SIG-M5 treated with dmso at 0.1 percent for 504 hours (cell line): ENCODE measurements at regions not wholly inside any gene's neighbourhood (a gene's known extent, or its start where the extent isn't known, plus 50 kb on each side); places are given as distances from the start of the nearest gene placed in this dataset.

Source experiments
- DNase-seq: peaks from one replicate; lab custom pipeline; 2025; ENCODE audit not compliant: unreplicated experiment; lab: John Stamatoyannopoulos, UW

- no peak for DNase-seq
Measured at GRCh38 chr12:92278378-92278828, 132.8 kb upstream of the BTG1 start.

GRCh38 chr12:92277795-92278194 lies 132.1 kb upstream of the BTG1 start:
- DNase-seq: no peak

- no peak for DNase-seq
Measured at GRCh38 chr12:92276276-92276675, 130.6 kb upstream of the BTG1 start.

GRCh38 chr12:92275443-92276154 lies 130.0 kb upstream of the BTG1 start:
- DNase-seq: peak; percentile 60

GRCh38 chr12:92273076-92273475 lies 127.4 kb upstream of the BTG1 start:
- no peak for DNase-seq

GRCh38 chr12:92272061-92272964 lies 126.7 kb upstream of the BTG1 start:
- DNase-seq: no peak

DNA sequence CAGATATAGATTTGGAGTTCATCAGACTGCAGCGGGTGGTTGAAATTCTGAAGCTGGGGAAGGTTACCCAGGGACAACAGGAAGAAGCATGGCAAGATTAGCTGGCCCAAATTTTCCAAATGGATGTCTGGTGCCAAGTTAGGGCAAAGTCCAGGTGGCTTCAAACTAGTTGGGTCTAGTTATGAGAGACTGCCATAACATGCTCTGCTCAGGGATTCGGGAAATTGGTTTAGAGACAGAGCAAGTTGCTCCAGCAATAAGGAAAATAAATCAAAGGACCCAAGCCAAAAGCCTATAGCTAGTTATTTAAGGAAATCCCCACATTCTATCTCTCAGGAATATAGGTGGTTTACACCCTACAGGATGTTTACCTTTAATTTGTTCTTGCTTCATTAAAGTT lies 125.7 kb upstream of the BTG1 start:
- DNase-seq: no peak

DNA sequence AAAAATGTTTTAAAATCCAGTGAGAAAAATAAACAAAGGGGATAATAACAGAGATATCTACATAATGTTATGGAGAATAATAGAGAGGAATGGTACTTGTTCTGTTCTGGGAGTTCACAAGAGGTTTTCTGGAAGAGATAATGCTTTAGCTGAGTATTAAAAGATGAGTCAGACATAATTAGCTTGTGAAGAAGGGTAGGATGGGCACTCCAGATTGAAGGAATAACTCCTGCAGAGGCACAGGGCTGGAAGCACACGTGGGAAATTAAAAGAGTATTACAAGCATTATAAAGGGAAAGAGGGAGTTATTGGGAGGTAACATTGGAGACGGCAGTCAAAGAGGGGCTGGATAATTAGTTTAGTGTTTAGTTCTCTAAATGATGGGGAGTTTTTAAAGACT lies 124.9 kb upstream of the BTG1 start:
- DNase-seq: no peak

GRCh38 chr12:92268946-92269345 lies 123.3 kb upstream of the BTG1 start:
- no peak for DNase-seq

- no peak for DNase-seq
Measured at GRCh38 chr12:92261692-92262091, 116.0 kb upstream of the BTG1 start.

- DNase-seq: no peak
Measured at GRCh38 chr12:92261071-92261470, 115.4 kb upstream of the BTG1 start.

- DNase-seq: no peak
Measured at GRCh38 chr12:92259696-92260251, 114.1 kb upstream of the BTG1 start.

DNA sequence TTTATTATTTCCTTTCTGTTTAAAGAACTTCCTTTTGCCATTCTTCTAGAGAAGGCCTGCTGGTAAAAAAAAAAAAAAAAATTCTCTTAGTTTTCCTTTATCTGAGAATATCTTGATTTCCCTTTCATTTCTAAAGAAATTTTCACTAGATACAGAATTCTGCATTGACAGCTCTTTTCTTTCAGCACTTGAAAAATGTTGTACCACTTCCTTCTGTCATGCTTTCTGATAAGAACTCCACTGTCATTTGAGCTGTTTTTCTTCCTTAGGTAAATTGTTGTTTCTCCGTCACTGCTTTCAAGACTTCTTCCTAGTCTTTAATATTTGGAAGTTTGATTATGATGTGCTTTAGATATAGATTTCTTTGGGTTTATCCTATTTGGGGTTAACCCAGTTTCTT lies 113.6 kb upstream of the BTG1 start:
- no peak for DNase-seq

DNA sequence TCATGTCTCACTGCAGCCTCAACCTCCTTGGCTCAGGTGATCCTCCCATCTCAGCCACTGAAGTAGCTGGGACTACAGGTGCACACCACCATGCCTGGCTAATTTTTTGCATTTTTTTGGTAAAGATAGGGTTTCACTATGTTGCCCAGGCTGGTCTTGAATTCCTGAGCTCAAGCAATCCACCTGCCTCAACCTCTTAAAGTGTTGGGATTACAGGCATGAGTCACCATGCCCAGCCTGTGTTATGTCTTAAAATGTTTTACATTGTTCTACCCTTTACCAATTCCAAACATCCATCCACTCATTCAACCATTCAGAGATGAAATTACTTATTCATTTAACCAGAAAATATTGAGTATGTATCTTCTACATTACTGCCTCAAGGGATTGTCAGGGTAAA lies 111.6 kb upstream of the BTG1 start:
- DNase-seq: no peak

GRCh38 chr12:92255741-92256140 lies 110.1 kb upstream of the BTG1 start:
- no peak for DNase-seq

- no peak for DNase-seq
Measured at GRCh38 chr12:92253301-92253700, 107.7 kb upstream of the BTG1 start.

- DNase-seq: no peak
Measured at GRCh38 chr12:92248977-92249376, 103.3 kb upstream of the BTG1 start.

DNA sequence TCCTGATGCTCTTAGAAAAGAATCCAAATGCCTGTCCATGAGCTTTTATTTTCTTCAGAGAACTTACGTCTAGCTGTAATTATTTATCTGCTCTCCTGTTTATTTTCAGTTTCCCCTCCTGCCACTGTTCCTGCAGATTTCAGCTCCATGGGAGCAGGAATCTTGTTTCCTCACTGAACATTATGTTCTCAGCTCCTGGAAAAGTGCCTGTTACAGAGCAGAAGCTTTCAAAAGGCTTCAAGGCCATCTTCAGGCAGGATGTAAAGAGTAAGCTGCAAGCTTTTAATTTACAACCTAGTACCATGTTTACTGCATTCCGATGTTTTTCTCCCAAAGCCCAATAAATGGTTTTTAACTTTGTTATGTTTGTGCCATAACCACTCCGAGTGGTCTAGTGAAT lies 98.4 kb upstream of the BTG1 start:
- DNase-seq: no peak

GRCh38 chr12:92242907-92243306 lies 97.3 kb upstream of the BTG1 start:
- DNase-seq: no peak

DNA sequence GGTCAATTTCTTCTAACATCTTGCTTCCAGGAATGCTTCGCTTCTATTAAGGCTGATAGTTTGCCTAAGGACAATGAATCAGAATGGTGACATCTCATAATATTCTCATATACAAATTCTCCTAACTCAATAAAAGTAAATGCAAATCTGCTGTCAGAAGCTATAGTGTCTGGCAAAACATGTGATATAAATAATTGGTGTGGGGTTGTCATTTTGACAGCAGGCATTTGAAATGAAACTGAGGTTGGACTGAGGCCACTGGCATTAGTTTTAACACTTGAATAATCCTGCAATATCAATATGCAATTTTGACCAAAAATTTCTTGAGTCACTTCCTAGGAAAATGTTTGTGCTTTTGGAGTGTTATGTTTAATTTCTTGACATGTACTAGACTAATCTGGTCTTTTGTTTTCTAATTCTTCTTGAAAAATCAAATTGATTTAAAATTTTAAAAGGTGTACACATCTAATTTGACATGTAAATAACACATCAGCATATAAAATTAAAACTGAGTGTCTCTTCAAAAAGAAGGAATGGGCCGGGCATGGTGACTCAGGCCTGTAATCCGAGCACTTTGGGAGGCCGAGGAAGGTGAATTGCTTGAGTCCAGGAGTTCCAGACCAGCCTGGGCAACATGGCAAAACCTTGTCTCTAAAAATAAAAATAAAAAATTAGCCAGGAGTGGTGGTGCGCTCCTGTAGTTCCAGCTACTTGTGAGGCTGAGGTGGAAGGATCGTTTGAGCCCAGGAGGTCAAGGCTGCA lies 92.3 kb upstream of the BTG1 start:
- DNase-seq: no peak

DNA sequence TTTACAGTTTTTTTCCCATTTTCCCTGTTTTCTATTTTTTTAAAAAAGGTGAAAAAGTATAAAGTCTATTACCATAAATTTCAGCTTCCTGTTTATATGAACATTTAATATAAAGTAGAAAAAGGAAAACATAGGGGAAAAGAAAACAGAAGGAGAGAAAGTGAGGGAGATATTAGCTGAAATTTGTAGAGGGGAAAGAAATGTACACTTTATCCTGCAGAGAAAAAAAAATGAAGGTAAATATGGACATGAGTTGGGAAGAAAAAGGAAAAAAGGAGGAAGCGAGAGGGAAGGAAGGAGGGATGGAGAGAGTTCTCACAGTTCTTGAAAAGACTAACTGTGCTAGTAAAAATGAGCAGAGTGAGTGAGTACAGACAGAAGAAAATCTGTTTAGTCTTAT lies 91.6 kb upstream of the BTG1 start:
- DNase-seq: no peak
